ENCODE measurements at regions not wholly inside any gene's neighbourhood (a gene's known extent, or its start where the extent isn't known, plus 50 kb on each side); places are given as distances from the start of the nearest gene placed in this dataset.
"Not testable (repeated sequence)": the region's sequence is repeated elsewhere in the genome, so short reads cannot be mapped to it uniquely, and the experiment has no call there.

DNA sequence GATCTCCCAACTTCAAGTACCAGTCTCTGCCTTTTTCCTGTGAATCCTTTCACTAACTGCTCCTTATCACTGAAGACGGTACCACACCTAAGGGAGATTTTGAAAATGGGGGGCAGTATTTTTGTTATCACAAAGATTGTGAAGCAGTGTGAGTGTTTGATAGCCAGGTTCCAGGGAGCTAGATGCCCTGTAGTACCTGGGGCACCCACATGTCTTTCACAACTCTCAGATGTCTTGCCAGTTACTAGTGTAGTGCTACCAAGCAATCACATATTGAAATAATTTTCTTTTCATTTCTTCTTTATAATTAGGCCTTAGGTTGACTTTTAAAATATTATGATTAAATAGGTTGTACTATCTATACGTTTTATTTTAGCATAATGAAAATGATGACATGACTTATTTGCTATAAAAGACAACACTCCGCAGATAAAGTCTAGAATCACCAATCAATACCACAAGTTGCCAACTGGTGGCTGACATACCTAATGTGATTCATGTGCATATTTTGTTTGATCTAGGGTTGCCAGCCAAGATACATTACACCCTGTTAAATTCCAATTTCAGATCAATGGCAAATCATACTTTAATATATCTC, 215.9 kb downstream of the EXOC5 start:
- Histone ChIP-seq H3K27ac (no peak overlapping the region), H3K4me3 (no peak overlapping the region), H3K4me1 (replicated peaks) (no peaks in the 10 kb centered on the region), H3K36me3 (no peaks in the 10 kb centered on the region), H3K27me3 (replicated peaks; ENCODE audit: insufficient read depth) (no peaks in the 10 kb centered on the region), H3K9me3 (no peaks in the 10 kb centered on the region)
- DNase-seq (ENCODE audit: low spot score), result no peak
- TF ChIP-seq, protein P1, sequence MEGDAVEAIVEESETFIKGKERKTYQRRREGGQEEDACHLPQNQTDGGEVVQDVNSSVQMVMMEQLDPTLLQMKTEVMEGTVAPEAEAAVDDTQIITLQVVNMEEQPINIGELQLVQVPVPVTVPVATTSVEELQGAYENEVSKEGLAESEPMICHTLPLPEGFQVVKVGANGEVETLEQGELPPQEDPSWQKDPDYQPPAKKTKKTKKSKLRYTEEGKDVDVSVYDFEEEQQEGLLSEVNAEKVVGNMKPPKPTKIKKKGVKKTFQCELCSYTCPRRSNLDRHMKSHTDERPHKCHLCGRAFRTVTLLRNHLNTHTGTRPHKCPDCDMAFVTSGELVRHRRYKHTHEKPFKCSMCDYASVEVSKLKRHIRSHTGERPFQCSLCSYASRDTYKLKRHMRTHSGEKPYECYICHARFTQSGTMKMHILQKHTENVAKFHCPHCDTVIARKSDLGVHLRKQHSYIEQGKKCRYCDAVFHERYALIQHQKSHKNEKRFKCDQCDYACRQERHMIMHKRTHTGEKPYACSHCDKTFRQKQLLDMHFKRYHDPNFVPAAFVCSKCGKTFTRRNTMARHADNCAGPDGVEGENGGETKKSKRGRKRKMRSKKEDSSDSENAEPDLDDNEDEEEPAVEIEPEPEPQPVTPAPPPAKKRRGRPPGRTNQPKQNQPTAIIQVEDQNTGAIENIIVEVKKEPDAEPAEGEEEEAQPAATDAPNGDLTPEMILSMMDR (IDR thresholded peaks at IDR 0.05), result no peak
- no peak for TF ChIP-seq POLR2AphosphoS5 (IDR thresholded peaks at IDR 0.05)
- no peak for TF ChIP-seq POLR2A (IDR thresholded peaks at IDR 0.05)
- intact Hi-C loops (cut with DNase I), result no loop called here
- WGBS, result 89% methylated on average over 3 of the region's 3 CpGs

GRCh38 chr14:57051633-57052032, 217.1 kb downstream of the EXOC5 start:
- no peak for DNase-seq (ENCODE audit: low spot score)
- H3K36me3 ChIP-seq, result no peaks in the 10 kb centered on the region
- no peak overlapping the region for H3K27ac ChIP-seq
- H3K4me1 ChIP-seq (replicated peaks), result no peaks in the 10 kb centered on the region
- no peak overlapping the region for H3K4me3 ChIP-seq
- no peaks in the 10 kb centered on the region for H3K9me3 ChIP-seq
- intact Hi-C loops (cut with DNase I), result no loop called here
- 81% methylated on average over 7 of the region's 7 CpGs for WGBS
- no peaks in the 10 kb centered on the region for H3K27me3 ChIP-seq (replicated peaks; ENCODE audit: insufficient read depth)
- TF ChIP-seq POLR2A (IDR thresholded peaks at IDR 0.05), result no peak
- no peak for TF ChIP-seq POLR2AphosphoS5 (IDR thresholded peaks at IDR 0.05)
- TF ChIP-seq, protein P1 (IDR thresholded peaks at IDR 0.05), result no peak

GRCh38 chr14:57049848-57050247, 218.9 kb downstream of the EXOC5 start:
- TF ChIP-seq POLR2A (IDR thresholded peaks at IDR 0.05), result no peak
- TF ChIP-seq POLR2AphosphoS5 (IDR thresholded peaks at IDR 0.05), result no peak
- TF ChIP-seq, protein P1 (IDR thresholded peaks at IDR 0.05), result no peak
- no peak for DNase-seq (ENCODE audit: low spot score)
- H3K9me3 ChIP-seq, result no peaks in the 10 kb centered on the region
- no peaks in the 10 kb centered on the region for H3K27me3 ChIP-seq (replicated peaks; ENCODE audit: insufficient read depth)
- WGBS, result 59% methylated on average over 1 of the region's 1 CpG
- intact Hi-C loops (cut with DNase I), result no loop called here
- no peak overlapping the region for H3K27ac ChIP-seq
- H3K36me3 ChIP-seq, result no peaks in the 10 kb centered on the region
- no peaks in the 10 kb centered on the region for H3K4me1 ChIP-seq (replicated peaks)
- H3K4me3 ChIP-seq, result no peak overlapping the region

GRCh38 chr14:57046175-57046574, 222.5 kb downstream of the EXOC5 start:
- no peak overlapping the region for H3K4me3 ChIP-seq
- H3K27ac ChIP-seq, result no peak overlapping the region
- 70% methylated on average over 4 of the region's 4 CpGs for WGBS
- intact Hi-C loops (cut with DNase I), result no loop called here
- no peaks in the 10 kb centered on the region for H3K9me3 ChIP-seq
- no peak for DNase-seq (ENCODE audit: low spot score)
- no peaks in the 10 kb centered on the region for H3K27me3 ChIP-seq (replicated peaks; ENCODE audit: insufficient read depth)
- H3K36me3 ChIP-seq, result no peaks in the 10 kb centered on the region
- H3K4me1 ChIP-seq (replicated peaks), result no peaks in the 10 kb centered on the region
- TF ChIP-seq, protein P1 (IDR thresholded peaks at IDR 0.05), result no peak
- TF ChIP-seq POLR2AphosphoS5 (IDR thresholded peaks at IDR 0.05), result no peak
- TF ChIP-seq POLR2A (IDR thresholded peaks at IDR 0.05), result no peak

- H3K4me1 ChIP-seq (replicated peaks); DNase-seq (ENCODE audit: low spot score); H3K27ac ChIP-seq; H3K4me3 ChIP-seq; H3K36me3 ChIP-seq; H3K9me3 ChIP-seq; H3K27me3 ChIP-seq (replicated peaks; ENCODE audit: insufficient read depth); intact Hi-C loops (cut with DNase I): not testable (repeated sequence)
- 84% methylated on average over 5 of the region's 5 CpGs for WGBS
Observed at GRCh38 chr14:57044101-57044973, 224.4 kb downstream of the EXOC5 start.
